K562 (cell line): ENCODE measurements at regions not wholly inside any gene's neighbourhood (a gene's known extent, or its start where the extent isn't known, plus 50 kb on each side); places are given as distances from the start of the nearest gene placed in this dataset.

Source experiments
- ATAC-seq: fragments of 200-7000 bp; cut with Tn5 transposase; 3 replicates; pipeline ENCODE4 v1.9.1; 2020; ENCODE audit warnings: moderate library complexity
- BruUV-seq: library from RNA; stranded (reverse); fragments of 400-500 nt; replicated peaks from 2 replicates; lab custom pipeline; 2021; lab: Mats Ljungman, UMichigan
- CTCF ChIA-PET: fragments of 300-600 bp; formaldehyde crosslinking; extraction: SDS; loops from one replicate; lab custom pipeline; 2021; ENCODE audit warnings: low intra/inter-chr PET ratio; lab: Yijun Ruan, JAX
- POLR2A ChIA-PET: fragments of 300-600, 350-650 bp; sonication (Branson Sonifier 250); formaldehyde crosslinking; extraction: SDS; loops from one replicate; lab custom pipeline; 2021; ENCODE audit warnings: antibody characterized with exemption, inconsistent platforms; lab: Yijun Ruan, JAX
- DNase-seq, 4 experiments: peaks; one replicate each; pipeline versions ENCODE4 v3.0.0 to v3.0.0-alpha.2; 2011 to 2018; ENCODE audit warnings: low spot score in 3 of 4, mixed read lengths in 3 of 4; ENCODE audit errors: extremely low read depth in 1 of 4
- FAIRE-seq: peaks from 2 replicates; lab custom pipeline; 2011; peaks lifted over from hg19 to GRCh38; lab: Jason Lieb, UNC
- H2AFZ ChIP-seq: 2 replicates; pipeline ENCODE4 v1.6.0; 2011; ENCODE audit warnings: low read depth, low read length, control low read depth, inconsistent platforms
- H3K27ac ChIP-seq: fragments of 200-600 bp; 3 replicates; pipeline ENCODE4 v1.8.0; 2011; ENCODE audit warnings: low read depth, mild to moderate bottlenecking, control low read depth, inconsistent platforms, low read length, moderate library complexity, mixed read lengths; ENCODE audit errors: extremely low read depth
- H3K27me3 ChIP-seq, 2 experiments: fragments of 300-600 bp in 1 of 2; 2 replicates in 1 of 2; 3 replicates in 1 of 2; pipeline versions ENCODE4 v1.6.0 to v1.8.0; 2011; ENCODE audit warnings: inconsistent platforms in 2 of 2, low read length in 2 of 2, mild to moderate bottlenecking in 1 of 2, mixed read lengths in 1 of 2, moderate library complexity in 1 of 2; ENCODE audit not compliant: control insufficient read depth in 2 of 2, insufficient read depth in 2 of 2
- H3K36me3 ChIP-seq: fragments of 300-600 bp; 3 replicates; pipeline ENCODE4 v1.8.0; 2011; ENCODE audit warnings: mild to moderate bottlenecking, low read length, inconsistent platforms; ENCODE audit not compliant: control insufficient read depth, insufficient read depth
- H3K4me1 ChIP-seq, 2 experiments: fragments of 200-600 bp in 1 of 2; replicated peaks in 1 of 2; 2 replicates in 1 of 2; 3 replicates in 1 of 2; pipeline versions ENCODE4 v1.5.1 to v1.8.0; 2011; ENCODE audit warnings: inconsistent platforms in 2 of 2, low read length in 2 of 2, mild to moderate bottlenecking in 1 of 2, mixed read lengths in 1 of 2, moderate library complexity in 1 of 2; ENCODE audit not compliant: control insufficient read depth in 2 of 2, insufficient read depth in 2 of 2
- H3K4me2 ChIP-seq: 2 replicates; pipeline ENCODE4 v1.6.1; 2011; ENCODE audit warnings: low read length, control low read depth, inconsistent platforms, mixed read lengths; ENCODE audit not compliant: insufficient read depth
- H3K4me3 ChIP-seq: fragments of 200-600 bp; sonication (generic), shearing (Covaris generic); 2 replicates; pipeline ENCODE4 v1.5.1; 2016; ENCODE audit warnings: control low read depth, inconsistent platforms
- H3K79me2 ChIP-seq: fragments of 200-600 bp; 3 replicates; pipeline ENCODE4 v1.8.0; 2011; ENCODE audit warnings: low read length, inconsistent platforms; ENCODE audit not compliant: control insufficient read depth, insufficient read depth
- H3K9ac ChIP-seq, 2 experiments: 2 replicates each; pipeline versions ENCODE4 v1.6.0 to v1.6.1; 2011; ENCODE audit warnings: low read depth in 2 of 2, low read length in 2 of 2, control low read depth in 1 of 2, inconsistent platforms in 1 of 2, mild to moderate bottlenecking in 1 of 2, mixed read lengths in 1 of 2; ENCODE audit not compliant: insufficient read depth in 1 of 2
- H3K9me1 ChIP-seq: one replicate; pipeline ENCODE4 v1.6.0; 2011; ENCODE audit warnings: inconsistent platforms, mild to moderate bottlenecking, low read length, moderate library complexity; ENCODE audit not compliant: control insufficient read depth, insufficient read depth
- H3K9me3 ChIP-seq: replicated peaks from 2 replicates; pipeline ENCODE4 v1.5.1; 2011; ENCODE audit warnings: low read depth, low read length, inconsistent platforms; ENCODE audit not compliant: control insufficient read depth, insufficient read depth
- H4K20me1 ChIP-seq: replicated peaks from 2 replicates; pipeline ENCODE4 v1.6.1; 2011; ENCODE audit warnings: low read length, inconsistent platforms, mixed read lengths; ENCODE audit not compliant: control insufficient read depth, insufficient read depth
- BMI1 ChIP-seq: fragments of 150-350 bp; IDR thresholded peaks from 2 replicates; pipeline ENCODE4 v1.6.1; 2014; ENCODE audit warnings: low read length
- ESRRB ChIP-seq: fragments of 250-450 bp; sonication (Bioruptor Pico); IDR thresholded peaks from 2 replicates; pipeline ENCODE4 v1.5.0; 2020; ENCODE audit warnings: mild to moderate bottlenecking, moderate library complexity, borderline replicate concordance
- NUFIP1 ChIP-seq: fragments of 450-650 bp; IDR thresholded peaks from 2 replicates; pipeline ENCODE4 v1.6.1; 2018; ENCODE audit not compliant: partially characterized antibody
- POLR2A ChIP-seq: fragments of 450-650 bp; conservative IDR thresholded peaks from 2 replicates; pipeline ENCODE4 v1.6.1; 2016
- RAD21 ChIP-seq, 2 experiments: fragments of 250-450 bp in 1 of 2; fragments of 450-650 bp in 1 of 2; sonication (Bioruptor Pico) in 1 of 2; formaldehyde crosslinking in 1 of 2; IDR thresholded peaks in 1 of 2; conservative IDR thresholded peaks in 1 of 2; 2 replicates each; pipeline versions ENCODE4 v1.4.0 to v1.8.0; 2020 to 2022; ENCODE audit warnings: mild to moderate bottlenecking in 2 of 2, moderate library complexity in 1 of 2
- RB1 ChIP-seq: fragments of 450-650 bp; IDR thresholded peaks from 2 replicates; pipeline ENCODE4 v1.6.1; 2017; ENCODE audit warnings: low read depth, mild to moderate bottlenecking
- SAFB ChIP-seq: fragments of 200-400 bp; formaldehyde crosslinking; IDR thresholded peaks from 2 replicates; pipeline ENCODE4 v1.6.1; 2017; ENCODE audit warnings: low read depth, low read length, borderline replicate concordance
- TGIF2 ChIP-seq: sonication (generic); formaldehyde crosslinking; IDR thresholded peaks from 2 replicates; pipeline ENCODE4 v1.8.1; 2022; ENCODE audit warnings: mild to moderate bottlenecking, missing genetic modification reagents, moderate library complexity
- ZNF224 ChIP-seq: sonication (generic); formaldehyde crosslinking; IDR thresholded peaks from 2 replicates; pipeline ENCODE4 v1.8.0; 2022; ENCODE audit warnings: mild to moderate bottlenecking, missing genetic modification reagents
- ZNF707 ChIP-seq: fragments of 250-450 bp; sonication (Bioruptor Pico); conservative IDR thresholded peaks from 2 replicates; pipeline ENCODE4 v1.8.0; 2022; ENCODE audit warnings: inconsistent platforms, mild to moderate bottlenecking, moderate library complexity
- in situ Hi-C: fragments of 300-500 bp; cut with MboI; formaldehyde crosslinking; loops from 4 replicates; pipeline ENCODE4 v1.15.0; 2018; ENCODE audit warnings: inconsistent platforms, mixed read lengths
- intact Hi-C: fragments of 100-400 bp; cut with micrococcal nuclease; formaldehyde crosslinking; loops from 2 replicates; pipeline ENCODE4 v1.14.2; 2022
- TF ChIP-seq, protein P1 (sequence below): fragments of 250-450 bp; sonication (Bioruptor Pico); IDR thresholded peaks from 2 replicates; pipeline ENCODE4 v1.8.0; 2021; ENCODE audit warnings: borderline replicate concordance, mild to moderate bottlenecking, moderate library complexity; ENCODE audit not compliant: poor library complexity, severe bottlenecking

DNA sequence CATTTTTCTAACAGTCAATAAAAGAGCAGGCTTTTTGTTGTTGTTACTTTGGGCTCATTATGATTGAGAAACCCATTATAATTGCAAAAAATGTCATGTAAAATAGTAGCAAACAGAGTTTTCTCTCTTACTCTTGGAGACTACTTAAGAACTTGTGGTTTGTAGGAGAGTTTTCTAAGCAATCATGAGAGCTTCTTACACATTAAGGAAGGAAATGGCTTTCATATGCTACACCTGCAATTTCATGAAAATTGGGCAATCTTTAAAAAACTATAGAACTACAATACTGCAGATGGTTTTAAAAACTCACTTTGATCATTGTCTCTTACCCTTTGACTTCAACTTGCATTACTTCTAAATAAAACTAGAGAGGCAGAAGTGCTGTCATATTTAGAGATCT is 701.8 kb downstream of the ZPLD1 start:
- H4K20me1 ChIP-seq, result no peaks in the 10 kb centered on the region
- H3K4me2 ChIP-seq, result no peak overlapping the region
- POLR2A ChIA-PET, result no interaction called here
- BruUV-seq, result no TSS peak
- no peaks in the 10 kb centered on the region for H3K27me3 ChIP-seq
- no peaks in the 10 kb centered on the region for H3K9me3 ChIP-seq
- H3K4me1 ChIP-seq, result no peaks in the 10 kb centered on the region
- H3K36me3 ChIP-seq, result no peaks in the 10 kb centered on the region
- FAIRE-seq, result no peak
- ATAC-seq, result no peak
- no peak overlapping the region for H2AFZ ChIP-seq
- H3K27ac ChIP-seq, result no peak overlapping the region
- no peaks in the 10 kb centered on the region for H3K9me1 ChIP-seq
- no peak overlapping the region for H3K9ac ChIP-seq
- intact Hi-C loops, result no loop called here
- H3K79me2 ChIP-seq, result no peaks in the 10 kb centered on the region
- CTCF ChIA-PET, result no interaction called here
- no peak for TF ChIP-seq TGIF2 (CRISPR knock-in tag)
- TF ChIP-seq ZNF224 (CRISPR knock-in tag), result no peak
- no peak for TF ChIP-seq SAFB
- TF ChIP-seq ESRRB (CRISPR knock-in tag), result no peak
- TF ChIP-seq POLR2A, result no peak
- TF ChIP-seq BMI1, result no peak
- TF ChIP-seq, protein P1, sequence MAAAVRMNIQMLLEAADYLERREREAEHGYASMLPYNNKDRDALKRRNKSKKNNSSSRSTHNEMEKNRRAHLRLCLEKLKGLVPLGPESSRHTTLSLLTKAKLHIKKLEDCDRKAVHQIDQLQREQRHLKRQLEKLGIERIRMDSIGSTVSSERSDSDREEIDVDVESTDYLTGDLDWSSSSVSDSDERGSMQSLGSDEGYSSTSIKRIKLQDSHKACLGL, result no peak
- TF ChIP-seq NUFIP1, result no peak
- TF ChIP-seq ZNF707 (CRISPR knock-in tag), result no peak
- no peak for TF ChIP-seq RAD21 (CRISPR knock-in tag; conservative IDR thresholded peaks at IDR 0.05 in 1 of 2, IDR thresholded peaks at IDR 0.05 in 1 of 2)
- no peak for TF ChIP-seq RB1
- DNase-seq, result no peak
- in situ Hi-C loops, result no loop called here
- no peak overlapping the region for H3K4me3 ChIP-seq
